B cell (primary cell): ENCODE measurements at regions not wholly inside any gene's neighbourhood (a gene's known extent, or its start where the extent isn't known, plus 50 kb on each side); places are given as distances from the start of the nearest gene placed in this dataset.
"Not testable (repeated sequence)": the region's sequence is repeated elsewhere in the genome, so short reads cannot be mapped to it uniquely, and the experiment has no call there.

Source experiments
- EZH2 ChIP-seq: IDR thresholded peaks from 2 replicates; pipeline ENCODE4 v1.6.1; 2012; ENCODE audit warnings: borderline replicate concordance, low read depth, mild to moderate bottlenecking, moderate library complexity, low read length; ENCODE audit not compliant: insufficient read depth, poor library complexity, severe bottlenecking
- TF ChIP-seq, protein P1 (sequence below): fragments of 200-600 bp; IDR thresholded peaks from one replicate; pipeline ENCODE4 v1.8.0; 2022; ENCODE audit warnings: antibody characterized with exemption, mild to moderate bottlenecking

GRCh38 chr22:12603833-12604232 lies 2924.2 kb upstream of the OR11H1 start:
- TF ChIP-seq, protein P1, sequence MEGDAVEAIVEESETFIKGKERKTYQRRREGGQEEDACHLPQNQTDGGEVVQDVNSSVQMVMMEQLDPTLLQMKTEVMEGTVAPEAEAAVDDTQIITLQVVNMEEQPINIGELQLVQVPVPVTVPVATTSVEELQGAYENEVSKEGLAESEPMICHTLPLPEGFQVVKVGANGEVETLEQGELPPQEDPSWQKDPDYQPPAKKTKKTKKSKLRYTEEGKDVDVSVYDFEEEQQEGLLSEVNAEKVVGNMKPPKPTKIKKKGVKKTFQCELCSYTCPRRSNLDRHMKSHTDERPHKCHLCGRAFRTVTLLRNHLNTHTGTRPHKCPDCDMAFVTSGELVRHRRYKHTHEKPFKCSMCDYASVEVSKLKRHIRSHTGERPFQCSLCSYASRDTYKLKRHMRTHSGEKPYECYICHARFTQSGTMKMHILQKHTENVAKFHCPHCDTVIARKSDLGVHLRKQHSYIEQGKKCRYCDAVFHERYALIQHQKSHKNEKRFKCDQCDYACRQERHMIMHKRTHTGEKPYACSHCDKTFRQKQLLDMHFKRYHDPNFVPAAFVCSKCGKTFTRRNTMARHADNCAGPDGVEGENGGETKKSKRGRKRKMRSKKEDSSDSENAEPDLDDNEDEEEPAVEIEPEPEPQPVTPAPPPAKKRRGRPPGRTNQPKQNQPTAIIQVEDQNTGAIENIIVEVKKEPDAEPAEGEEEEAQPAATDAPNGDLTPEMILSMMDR: not testable (repeated sequence)
- TF ChIP-seq EZH2: not testable (repeated sequence)
